Endodermal cell (in vitro differentiated cells): ENCODE measurements at regions not wholly inside any gene's neighbourhood (a gene's known extent, or its start where the extent isn't known, plus 50 kb on each side); places are given as distances from the start of the nearest gene placed in this dataset.

Experiments
- DNase-seq: peaks from one replicate; pipeline ENCODE4 v3.0.0-alpha.2; 2017
- H3K27ac ChIP-seq: 2 replicates; pipeline ENCODE4 v1.5.1; 2013; ENCODE audit warnings: mild to moderate bottlenecking, low read depth, low read length, moderate library complexity
- H3K27me3 ChIP-seq: 2 replicates; pipeline ENCODE4 v1.6.1; 2013; ENCODE audit warnings: mild to moderate bottlenecking, low read length, moderate library complexity; ENCODE audit not compliant: insufficient read depth, control insufficient read depth, poor library complexity, severe bottlenecking
- H3K36me3 ChIP-seq: 2 replicates; pipeline ENCODE4 v1.7.0; 2013; ENCODE audit warnings: mild to moderate bottlenecking, low read length, moderate library complexity; ENCODE audit not compliant: control insufficient read depth, insufficient read depth
- H3K4me1 ChIP-seq: one replicate; pipeline ENCODE4 v1.7.0; 2013; ENCODE audit warnings: low read length; ENCODE audit not compliant: control insufficient read depth, insufficient read depth
- H3K4me3 ChIP-seq: 2 replicates; pipeline ENCODE4 v1.5.1; 2013; ENCODE audit warnings: mild to moderate bottlenecking, low read length, moderate library complexity
- H3K9ac ChIP-seq: 2 replicates; pipeline ENCODE4 v1.6.1; 2013; ENCODE audit warnings: mild to moderate bottlenecking, low read length, moderate library complexity; ENCODE audit not compliant: poor library complexity, severe bottlenecking; ENCODE audit errors: extremely low read depth
- H3K9me3 ChIP-seq: 2 replicates; pipeline ENCODE4 v1.6.1; 2013; ENCODE audit warnings: mild to moderate bottlenecking, low read length, moderate library complexity; ENCODE audit not compliant: control insufficient read depth
- H3K27ac Mint-ChIP-seq: 2 replicates; pipeline ENCODE4 v1.8.0; 2020; ENCODE audit warnings: mixed read lengths
- H3K27me3 Mint-ChIP-seq: 2 replicates; pipeline ENCODE4 v1.8.0; 2021; ENCODE audit warnings: mild to moderate bottlenecking, mixed read lengths; ENCODE audit not compliant: insufficient read depth
- H3K36me3 Mint-ChIP-seq: 2 replicates; pipeline ENCODE4 v1.8.0; 2020; ENCODE audit warnings: low read depth, mixed read lengths
- H3K4me1 Mint-ChIP-seq: 2 replicates; pipeline ENCODE4 v1.8.0; 2020; ENCODE audit warnings: mixed read lengths
- H3K4me3 Mint-ChIP-seq: 2 replicates; pipeline ENCODE4 v1.8.0; 2020; ENCODE audit warnings: mild to moderate bottlenecking, moderate library complexity, mixed read lengths
- H3K9me3 Mint-ChIP-seq: 2 replicates; pipeline ENCODE4 v1.8.0; 2020; ENCODE audit warnings: mild to moderate bottlenecking, mixed read lengths
- WGBS, 2 experiments: methylation state at CpG; one replicate each; pipeline versions ENCODE4 v1.1.5 to v1.1.7; 2013; ENCODE audit warnings: missing lambda C conversion rate in 2 of 2, mixed read lengths in 1 of 2; ENCODE audit not compliant: insufficient coverage in 1 of 2, insufficient read length in 1 of 2; 5-methylcytosine and 5-hydroxymethylcytosine counted together
- TF ChIP-seq, protein P1 (sequence below): fragments of 200-600 bp; sonication (generic); conservative IDR thresholded peaks from 2 replicates; pipeline ENCODE4 v1.5.0; 2021; ENCODE audit warnings: antibody characterized with exemption, mild to moderate bottlenecking

DNA sequence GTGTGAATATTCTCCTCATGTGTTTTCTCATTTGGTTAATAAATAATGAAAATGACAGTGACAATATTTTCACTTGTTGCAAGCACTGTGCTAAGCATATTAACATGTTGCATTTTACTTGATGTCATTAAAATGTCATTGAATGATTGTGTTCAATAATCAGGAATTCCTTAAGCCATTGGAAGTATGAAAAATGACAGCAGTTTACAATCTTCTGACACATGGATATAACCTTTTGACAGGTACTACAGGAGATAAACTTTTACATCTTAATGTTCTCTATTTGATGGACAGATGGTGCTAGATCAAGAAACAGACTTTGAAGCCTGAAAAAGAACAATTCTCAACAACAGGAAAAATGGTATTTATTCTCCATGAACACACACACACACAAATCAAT is 1138.3 kb downstream of the ROBO2 start:
- no peaks in the 10 kb centered on the region for H3K36me3 ChIP-seq
- no peak overlapping the region for H3K27ac Mint-ChIP-seq
- TF ChIP-seq, protein P1, sequence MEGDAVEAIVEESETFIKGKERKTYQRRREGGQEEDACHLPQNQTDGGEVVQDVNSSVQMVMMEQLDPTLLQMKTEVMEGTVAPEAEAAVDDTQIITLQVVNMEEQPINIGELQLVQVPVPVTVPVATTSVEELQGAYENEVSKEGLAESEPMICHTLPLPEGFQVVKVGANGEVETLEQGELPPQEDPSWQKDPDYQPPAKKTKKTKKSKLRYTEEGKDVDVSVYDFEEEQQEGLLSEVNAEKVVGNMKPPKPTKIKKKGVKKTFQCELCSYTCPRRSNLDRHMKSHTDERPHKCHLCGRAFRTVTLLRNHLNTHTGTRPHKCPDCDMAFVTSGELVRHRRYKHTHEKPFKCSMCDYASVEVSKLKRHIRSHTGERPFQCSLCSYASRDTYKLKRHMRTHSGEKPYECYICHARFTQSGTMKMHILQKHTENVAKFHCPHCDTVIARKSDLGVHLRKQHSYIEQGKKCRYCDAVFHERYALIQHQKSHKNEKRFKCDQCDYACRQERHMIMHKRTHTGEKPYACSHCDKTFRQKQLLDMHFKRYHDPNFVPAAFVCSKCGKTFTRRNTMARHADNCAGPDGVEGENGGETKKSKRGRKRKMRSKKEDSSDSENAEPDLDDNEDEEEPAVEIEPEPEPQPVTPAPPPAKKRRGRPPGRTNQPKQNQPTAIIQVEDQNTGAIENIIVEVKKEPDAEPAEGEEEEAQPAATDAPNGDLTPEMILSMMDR = no peak
- H3K4me1 ChIP-seq = no peaks in the 10 kb centered on the region
- H3K4me1 Mint-ChIP-seq = peaks cover 2% of the 10 kb centered on the region
- H3K4me3 ChIP-seq = no peak overlapping the region
- no peaks in the 10 kb centered on the region for H3K9me3 ChIP-seq
- H3K27me3 ChIP-seq = no peaks in the 10 kb centered on the region
- H3K4me3 Mint-ChIP-seq = no peak overlapping the region
- DNase-seq = no peak
- no peaks in the 10 kb centered on the region for H3K27me3 Mint-ChIP-seq
- no peak overlapping the region for H3K9ac ChIP-seq
- no peaks in the 10 kb centered on the region for H3K9me3 Mint-ChIP-seq
- no peaks in the 10 kb centered on the region for H3K36me3 Mint-ChIP-seq
- no peak overlapping the region for H3K27ac ChIP-seq

DNA sequence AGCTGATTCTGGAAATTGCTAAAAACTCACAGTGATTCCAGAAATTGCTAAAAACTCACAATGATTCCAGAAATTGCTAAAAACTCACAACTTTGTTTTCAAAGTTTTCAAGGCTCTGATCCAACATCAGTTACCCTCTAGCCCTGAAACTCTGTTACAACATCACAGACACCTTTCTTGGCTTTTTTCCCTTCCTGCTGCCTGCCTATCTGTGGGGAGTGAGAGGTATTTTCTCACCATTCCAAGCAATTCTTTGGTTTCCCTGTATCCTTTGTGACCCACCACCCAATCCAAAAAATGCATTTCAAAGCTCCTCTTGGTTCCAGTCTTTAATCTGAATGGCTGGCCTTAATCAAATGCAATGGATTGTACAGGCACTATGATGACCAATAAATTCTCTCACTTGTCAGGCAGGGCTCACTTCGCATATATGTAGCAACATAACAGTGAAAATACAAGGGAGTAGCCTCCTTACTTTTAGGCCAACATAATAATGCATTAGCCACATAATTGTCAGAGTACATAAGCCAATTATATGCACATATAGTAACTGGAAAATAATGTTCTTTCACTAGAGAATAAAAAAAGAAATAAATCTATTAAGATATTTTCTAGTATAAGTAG is 1139.0 kb downstream of the ROBO2 start:
- Mint-ChIP-seq H3K4me1 (peaks cover 6% of the 10 kb centered on the region), H3K4me3 (no peak overlapping the region), H3K27ac (no peak overlapping the region), H3K27me3 (no peaks in the 10 kb centered on the region), H3K36me3 (no peaks in the 10 kb centered on the region), H3K9me3 (no peaks in the 10 kb centered on the region)
- Histone ChIP-seq H3K4me1 (no peaks in the 10 kb centered on the region), H3K36me3 (no peaks in the 10 kb centered on the region), H3K27ac (no peak overlapping the region), H3K4me3 (no peak overlapping the region), H3K9me3 (no peaks in the 10 kb centered on the region), H3K27me3 (no peaks in the 10 kb centered on the region), H3K9ac (no peak overlapping the region)
- TF ChIP-seq, protein P1 = no peak
- 89% methylated on average over 1 of the region's 1 CpG; no CpG with 5 or more reads in 1 of the 2 experiments for WGBS, 2 experiments
- no peak for DNase-seq

GRCh38 chr3:78183906-78184599 is 1144.2 kb downstream of the ROBO2 start:
- H3K27me3 Mint-ChIP-seq = no peaks in the 10 kb centered on the region
- 83 to 93% methylated on average over 4 to 7 of the region's 7 CpGs for WGBS, 2 experiments
- no peak overlapping the region for H3K27ac Mint-ChIP-seq

More at GRCh38 chr3:78183906-78184599, 1144.2 kb downstream of the ROBO2 start:
- Histone ChIP-seq H3K27ac (no peak overlapping the region), H3K9ac (no peak overlapping the region), H3K4me1 (no peaks in the 10 kb centered on the region), H3K27me3 (no peaks in the 10 kb centered on the region), H3K4me3 (no peak overlapping the region), H3K9me3 (no peaks in the 10 kb centered on the region), H3K36me3 (no peaks in the 10 kb centered on the region)
- Mint-ChIP-seq H3K9me3 (no peaks in the 10 kb centered on the region), H3K36me3 (no peaks in the 10 kb centered on the region), H3K4me3 (no peak overlapping the region), H3K4me1 (peaks cover 7% of the 10 kb centered on the region)
- TF ChIP-seq, protein P1 = no peak
- DNase-seq = no peak
